GM12892 (cell line): ENCODE measurements at regions not wholly inside any gene's neighbourhood (a gene's known extent, or its start where the extent isn't known, plus 50 kb on each side); places are given as distances from the start of the nearest gene placed in this dataset.

Experiments
- DNase-seq: peaks from one replicate; pipeline ENCODE4 v3.0.0; 2011; ENCODE audit not compliant: insufficient read length
- FAIRE-seq: peaks from 2 replicates; lab custom pipeline; 2011; peaks lifted over from hg19 to GRCh38; lab: Jason Lieb, UNC
- POLR2A ChIP-seq: IDR thresholded peaks from 2 replicates; pipeline ENCODE4 v1.6.1; 2011; ENCODE audit warnings: low read depth, low read length, control low read depth
- POLR2AphosphoS5 ChIP-seq: IDR thresholded peaks from 2 replicates; pipeline ENCODE4 v1.6.1; 2011; ENCODE audit warnings: low read depth, low read length, control low read depth
- TAF1 ChIP-seq: IDR thresholded peaks from 2 replicates; pipeline ENCODE4 v1.6.1; 2011; ENCODE audit warnings: low read depth, mild to moderate bottlenecking, control low read depth, low read length, borderline replicate concordance

DNA sequence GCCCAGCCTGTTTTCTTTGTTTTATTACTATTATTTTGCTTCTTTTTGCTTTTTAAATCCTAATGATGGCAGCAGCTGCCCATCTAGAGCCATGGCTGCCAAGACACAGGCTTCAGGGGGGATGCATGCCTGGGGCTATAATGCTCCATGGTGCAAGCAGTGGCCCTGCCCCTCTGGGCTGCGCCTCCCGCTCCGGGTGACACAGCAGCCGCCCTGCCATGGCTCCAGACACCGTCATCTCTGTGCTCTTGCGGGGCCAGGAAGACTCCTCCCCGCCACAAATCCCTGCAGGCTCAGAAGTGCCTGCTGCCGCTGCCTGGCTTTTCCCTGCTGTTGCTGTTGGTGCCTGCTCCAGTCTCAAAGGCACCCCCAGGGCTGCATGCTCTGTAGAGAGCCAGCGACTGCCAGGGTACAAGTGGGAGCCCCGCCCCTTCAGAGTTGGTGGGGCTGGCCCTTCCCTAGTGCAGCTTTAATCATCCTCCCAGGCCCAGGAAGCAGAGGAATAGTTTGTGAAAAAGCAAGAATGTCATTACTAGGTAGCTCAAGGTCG is 581.5 kb downstream of the FGF9 start:
- no peak for DNase-seq
- TF ChIP-seq POLR2A (no peak), TAF1 (no peak)
- no peak for FAIRE-seq

DNA sequence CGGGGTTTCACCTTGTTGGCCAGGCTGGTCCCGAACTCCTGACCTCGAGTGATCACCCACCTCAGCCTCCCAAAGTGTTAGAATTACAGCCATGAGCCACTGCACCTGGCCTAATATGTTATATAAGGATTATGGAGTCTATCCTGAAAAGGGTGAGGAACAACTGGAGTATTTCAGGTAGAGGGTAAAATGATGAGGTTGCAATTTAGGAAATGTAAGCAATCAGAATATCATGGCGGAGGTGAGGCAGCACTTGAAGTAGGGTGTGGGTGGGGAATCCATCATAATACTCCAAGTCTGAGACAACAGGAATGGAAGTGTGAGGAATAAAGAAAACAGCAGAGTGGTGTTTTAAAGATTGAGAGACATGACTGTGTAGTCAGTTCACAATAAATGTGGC is 582.2 kb downstream of the FGF9 start:
- no peak for FAIRE-seq
- no peak for DNase-seq
- TF ChIP-seq TAF1 (no peak), POLR2AphosphoS5 (no peak), POLR2A (no peak)

DNA sequence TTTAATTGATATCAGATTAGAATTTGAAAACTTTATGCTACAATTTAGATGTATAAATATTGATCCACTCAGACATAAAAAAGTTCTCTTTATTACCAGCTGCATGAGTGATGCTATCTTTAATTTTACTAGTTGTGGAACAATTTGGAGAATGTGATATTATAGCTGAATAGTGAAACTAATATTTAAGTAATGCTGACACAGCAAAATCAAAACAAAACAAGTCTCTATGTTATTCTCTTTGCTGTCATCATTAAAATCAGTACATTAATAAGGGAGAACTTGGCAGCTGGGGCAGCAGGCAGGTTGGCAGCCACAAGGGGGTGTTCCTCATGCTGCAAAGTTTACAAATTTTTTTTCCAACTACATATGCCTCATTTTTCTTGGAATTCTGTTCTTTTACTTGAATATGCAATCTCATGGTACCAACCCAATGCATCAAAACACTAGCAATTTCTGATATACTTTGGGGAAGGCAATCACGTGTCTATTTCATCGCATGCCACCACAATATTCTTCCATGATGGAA is 585.3 kb downstream of the FGF9 start:
- no peak for DNase-seq
- TF ChIP-seq TAF1 (no peak), POLR2AphosphoS5 (no peak), POLR2A (no peak)
- FAIRE-seq: no peak

DNA sequence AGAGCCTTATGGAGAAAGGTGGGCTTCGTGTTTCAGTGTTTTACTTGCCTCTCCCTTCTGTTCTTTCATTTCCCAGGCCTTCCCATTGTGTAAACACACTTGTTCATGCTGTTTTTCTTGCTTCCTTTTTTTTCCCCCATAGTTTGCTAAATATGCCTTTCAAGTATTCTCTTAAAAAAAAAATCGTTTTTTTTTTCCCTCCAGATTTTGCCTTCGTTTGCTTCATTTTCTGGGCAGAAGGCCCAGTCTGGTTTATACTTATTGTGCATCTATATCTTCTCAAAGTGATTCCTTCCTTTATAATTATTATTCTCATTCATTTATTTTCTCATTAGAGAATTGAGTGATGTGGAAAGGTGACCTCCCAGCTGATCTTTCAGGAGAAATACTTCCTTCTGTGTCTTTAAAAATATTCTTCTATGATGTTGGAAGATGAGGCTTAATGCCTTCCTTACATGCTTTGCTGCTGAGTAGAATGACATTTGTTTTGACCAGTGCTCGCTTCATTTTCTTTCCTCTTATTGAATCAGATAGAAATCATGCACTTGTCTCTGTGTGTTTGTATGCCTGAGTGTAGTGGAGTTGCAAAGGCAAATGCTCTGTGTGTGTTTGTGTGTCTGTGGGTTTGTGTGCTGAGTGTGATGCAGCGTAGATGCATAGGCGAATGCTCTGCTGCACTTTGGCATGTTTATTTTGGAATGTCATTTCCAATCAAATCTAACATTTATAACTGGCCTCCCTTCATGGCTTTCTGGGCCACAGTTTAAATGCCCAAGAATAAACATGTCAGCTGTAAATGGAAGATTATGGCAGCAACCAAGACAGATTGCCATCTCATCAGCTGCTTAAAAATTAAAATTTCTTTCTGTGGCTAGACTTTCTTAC is 591.4 kb downstream of the FGF9 start:
- FAIRE-seq (no peak), DNase-seq (no peak)
- TF ChIP-seq POLR2AphosphoS5: no peak
- TF ChIP-seq TAF1: no peak
- TF ChIP-seq POLR2A: no peak

DNA sequence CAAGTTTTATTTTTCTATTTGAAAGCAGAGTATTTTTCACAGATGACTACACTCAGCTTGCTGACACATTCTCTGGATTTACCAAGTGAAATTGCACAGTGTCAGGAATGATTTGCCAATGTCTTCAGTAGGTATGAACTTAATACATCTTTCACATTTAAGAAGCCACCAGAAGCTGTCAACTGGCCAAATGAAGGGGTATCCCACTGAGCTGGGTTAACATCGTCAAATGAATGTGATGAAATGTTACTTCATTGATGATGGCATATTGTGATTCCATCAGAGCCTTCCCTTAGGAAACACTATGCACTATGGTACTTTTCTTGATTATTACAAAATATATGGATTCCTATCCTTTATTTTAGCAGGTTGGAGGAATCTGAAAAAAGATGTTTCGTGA is 592.3 kb downstream of the FGF9 start:
- FAIRE-seq: no peak
- no peak for TF ChIP-seq POLR2A
- no peak for TF ChIP-seq POLR2AphosphoS5
- no peak for TF ChIP-seq TAF1
- DNase-seq: no peak

DNA sequence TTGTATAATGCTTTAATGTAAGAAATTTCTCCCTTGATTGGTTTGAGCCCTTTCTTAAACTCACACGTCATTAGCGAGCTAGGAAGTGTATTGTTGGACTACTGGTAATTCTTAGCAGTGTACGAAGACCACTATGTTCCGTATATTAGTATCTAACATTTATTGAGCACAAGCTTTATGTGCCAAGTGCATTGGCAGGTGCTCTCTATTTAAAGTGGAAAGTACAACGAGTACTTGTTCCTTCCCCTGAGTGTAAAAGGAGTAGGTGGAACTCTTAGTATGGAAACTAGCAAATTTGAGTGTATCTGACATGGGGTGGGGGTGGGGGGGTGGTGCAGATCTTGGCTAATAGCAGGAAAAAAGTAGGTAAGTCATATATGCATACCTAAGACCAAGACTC is 594.7 kb downstream of the FGF9 start:
- TF ChIP-seq TAF1: no peak
- DNase-seq (no peak), FAIRE-seq (no peak)

DNA sequence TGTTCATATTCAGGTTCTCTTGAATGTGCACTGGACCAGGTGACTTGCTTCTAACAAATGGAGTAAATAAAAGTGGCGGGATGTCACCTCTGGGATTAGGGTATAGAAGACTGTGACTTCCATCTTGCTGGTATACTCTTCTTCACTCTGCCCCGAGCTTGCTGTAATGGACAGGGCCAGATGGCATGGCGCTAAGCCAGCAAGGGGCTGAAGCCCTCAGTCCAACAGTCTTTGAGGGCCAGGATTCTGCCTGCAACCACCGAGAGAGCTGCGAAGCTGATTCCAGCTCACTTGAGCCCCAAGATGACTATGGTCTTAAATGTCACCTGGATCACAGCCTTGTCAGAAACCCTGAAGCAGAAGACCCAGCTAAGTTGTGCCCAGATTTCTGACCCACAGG is 600.0 kb downstream of the FGF9 start:
- FAIRE-seq (no peak), DNase-seq (no peak)
- TF ChIP-seq POLR2AphosphoS5 (no peak), TAF1 (no peak), POLR2A (no peak)

DNA sequence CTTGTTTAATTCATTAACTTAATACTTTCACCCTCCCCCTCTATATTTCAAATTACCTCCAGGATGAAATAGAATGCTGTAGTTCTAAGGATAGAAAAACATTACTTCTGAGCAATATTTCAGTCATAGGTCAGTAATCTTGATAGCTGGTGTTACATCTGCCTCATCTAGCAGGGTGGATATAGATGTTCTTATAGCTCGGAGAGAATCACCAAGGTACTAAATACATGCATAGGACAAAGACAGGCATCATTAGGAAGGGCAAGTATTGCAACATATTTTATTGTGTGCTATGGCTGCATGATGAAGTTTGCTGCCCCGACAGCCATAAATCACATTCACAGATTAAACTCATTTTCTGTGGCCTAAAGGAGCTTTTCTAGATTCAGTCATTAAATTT is 601.0 kb downstream of the FGF9 start:
- FAIRE-seq: no peak
- TF ChIP-seq POLR2A (no peak), POLR2AphosphoS5 (no peak)
- no peak for DNase-seq

DNA sequence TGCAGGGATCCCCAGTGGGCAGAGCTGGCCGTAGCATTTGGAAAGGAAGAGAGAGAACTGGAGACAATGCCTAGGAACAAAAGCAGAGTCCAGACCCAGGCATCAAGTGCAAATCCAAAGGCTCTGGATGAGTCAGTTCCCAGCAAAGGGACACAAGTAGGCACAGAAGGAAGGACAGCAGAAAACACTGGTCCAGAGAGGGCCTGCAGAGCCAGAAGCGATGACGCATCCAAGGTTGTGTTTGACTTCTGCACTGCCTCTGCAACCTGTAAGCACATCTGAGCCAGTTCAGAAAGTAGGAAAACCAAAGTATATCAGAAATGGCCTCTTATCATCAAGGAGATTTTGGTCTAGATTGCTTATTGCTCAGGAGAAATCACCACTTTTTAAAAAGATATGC is 604.5 kb downstream of the FGF9 start:
- TF ChIP-seq POLR2A (no peak), POLR2AphosphoS5 (no peak), TAF1 (no peak)
- DNase-seq: no peak
- no peak for FAIRE-seq

DNA sequence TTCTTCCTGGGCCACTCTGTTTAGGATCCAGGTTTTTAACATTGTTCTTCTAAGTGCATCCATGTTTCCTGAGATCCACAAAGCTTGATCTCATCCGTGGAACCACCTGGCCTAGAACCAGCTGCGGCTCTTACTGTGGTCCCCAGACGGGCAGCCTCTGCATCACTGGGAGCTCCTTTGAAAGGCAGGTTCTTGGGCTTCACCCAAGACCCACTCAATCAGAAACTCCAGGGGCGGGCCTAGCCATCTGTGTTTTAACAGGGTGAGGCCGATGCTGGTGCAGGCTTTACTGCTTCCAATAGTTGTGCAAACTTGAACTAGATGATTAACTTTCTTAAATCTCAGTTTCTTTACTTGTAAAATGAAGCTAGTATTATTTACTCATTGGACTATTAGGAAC is 605.7 kb downstream of the FGF9 start:
- TF ChIP-seq TAF1: no peak
- TF ChIP-seq POLR2A: no peak
- no peak for TF ChIP-seq POLR2AphosphoS5
- DNase-seq: no peak
- no peak for FAIRE-seq

DNA sequence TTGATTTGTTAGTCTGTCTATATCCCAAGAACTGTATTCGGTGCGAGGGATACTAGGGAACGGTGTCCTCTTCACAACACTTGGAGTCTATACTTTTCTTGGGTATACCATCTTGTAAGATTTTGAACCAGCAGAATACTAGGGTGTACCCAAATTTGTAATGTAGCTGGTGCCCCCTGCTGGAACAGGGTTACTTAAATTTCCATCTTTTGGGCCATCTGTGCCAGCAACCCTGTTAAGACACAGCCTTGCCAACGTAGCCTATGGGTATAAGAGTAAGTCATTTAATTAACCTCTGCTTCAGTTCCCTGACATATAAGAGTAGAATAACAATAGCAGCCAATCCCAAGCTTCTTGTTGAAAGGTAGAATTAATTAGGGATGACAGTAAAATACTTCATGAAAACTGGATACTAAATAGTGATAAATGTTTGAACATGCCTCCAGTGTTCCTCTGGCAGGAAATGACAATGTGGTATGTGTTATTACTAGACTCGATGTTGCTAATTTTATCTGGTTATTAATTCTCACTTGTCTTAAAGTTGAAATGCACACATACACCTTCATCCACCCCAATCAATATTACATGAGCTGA is 607.6 kb downstream of the FGF9 start:
- FAIRE-seq: peak; percentile 46
- no peak for TF ChIP-seq POLR2A
- no peak for DNase-seq

DNA sequence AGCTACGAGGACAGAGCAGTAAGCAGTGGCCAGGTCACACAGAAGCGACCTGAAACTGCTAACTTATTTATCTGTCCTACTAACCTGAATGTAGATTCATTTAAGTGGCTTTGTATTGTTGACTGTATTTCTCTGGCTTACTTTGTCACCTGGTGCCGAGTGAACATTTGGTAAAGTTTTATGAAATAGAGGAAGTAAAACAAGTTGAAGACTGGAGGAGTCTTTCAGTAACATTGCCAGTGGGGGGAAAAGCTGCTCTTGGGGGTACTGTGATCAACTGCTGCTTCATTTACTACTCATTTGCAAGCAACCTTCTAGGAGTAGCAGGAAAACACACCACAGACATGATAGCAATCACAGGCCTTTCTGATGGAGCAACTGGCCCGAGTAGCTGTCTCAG is 615.0 kb downstream of the FGF9 start:
- TF ChIP-seq POLR2AphosphoS5: no peak
- TF ChIP-seq POLR2A: no peak
- TF ChIP-seq TAF1: no peak
- DNase-seq (no peak), FAIRE-seq (no peak)

DNA sequence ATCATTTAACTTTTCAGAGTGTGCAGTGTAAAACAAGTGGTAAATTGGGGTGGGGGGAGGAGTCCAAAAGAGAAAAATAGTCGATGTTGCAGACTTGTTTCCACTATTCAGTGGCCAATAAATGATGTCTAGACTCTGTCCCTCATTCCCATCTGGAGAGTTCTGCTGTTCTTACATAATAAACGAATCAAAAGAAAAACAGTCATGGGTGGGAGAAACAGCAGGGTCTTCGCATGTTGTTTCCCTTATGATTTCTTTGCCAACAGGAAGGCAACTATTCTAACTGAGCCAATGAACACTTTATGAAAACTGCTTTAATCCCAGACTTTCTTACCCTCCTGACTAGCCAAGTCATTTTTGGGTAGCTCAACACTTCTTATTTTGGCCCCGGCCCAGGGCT is 615.5 kb downstream of the FGF9 start:
- FAIRE-seq: no peak
- TF ChIP-seq TAF1 (no peak), POLR2A (no peak), POLR2AphosphoS5 (no peak)
- DNase-seq: no peak
